Keratinocyte (primary cell): ENCODE measurements at regions not wholly inside any gene's neighbourhood (a gene's known extent, or its start where the extent isn't known, plus 50 kb on each side); places are given as distances from the start of the nearest gene placed in this dataset.

ENCODE experiments used
- DNase-seq: peaks from one replicate; pipeline ENCODE4 v3.0.0-alpha.2; 2011; ENCODE audit warnings: low read depth, missing footprints, low spot score
- FAIRE-seq: peaks from 2 replicates; lab custom pipeline; 2011; peaks lifted over from hg19 to GRCh38; lab: Jason Lieb, UNC
- H2AFZ ChIP-seq: 2 replicates; pipeline ENCODE4 v1.6.0; 2012; ENCODE audit warnings: low read length, control low read depth, inconsistent platforms; ENCODE audit not compliant: control insufficient read depth
- H3K27ac ChIP-seq: 2 replicates; pipeline ENCODE4 v1.5.1; 2011; ENCODE audit warnings: low read length; ENCODE audit not compliant: control insufficient read depth, insufficient read depth
- H3K27me3 ChIP-seq: 3 replicates; pipeline ENCODE4 v1.6.0; 2011; ENCODE audit warnings: low read length; ENCODE audit not compliant: control insufficient read depth, insufficient read depth; ENCODE audit errors: extremely low read depth
- H3K36me3 ChIP-seq, 2 experiments: 2 replicates in 1 of 2; 3 replicates in 1 of 2; pipeline ENCODE4 v1.5.1; 2011; ENCODE audit warnings: low read length in 2 of 2, mild to moderate bottlenecking in 1 of 2; ENCODE audit not compliant: control insufficient read depth in 2 of 2, insufficient read depth in 2 of 2; ENCODE audit errors: extremely low read depth in 1 of 2
- H3K4me1 ChIP-seq: 3 replicates; pipeline ENCODE4 v1.5.1; 2011; ENCODE audit warnings: low read length; ENCODE audit not compliant: control insufficient read depth, insufficient read depth; ENCODE audit errors: extremely low read depth
- H3K4me2 ChIP-seq: 3 replicates; pipeline ENCODE4 v1.6.0; 2011; ENCODE audit warnings: low read depth, low read length; ENCODE audit not compliant: control insufficient read depth, insufficient read depth; ENCODE audit errors: extremely low read depth
- H3K4me3 ChIP-seq, 3 experiments: fragments of 200-600 bp in 1 of 3; sonication (generic) in 1 of 3; 2 replicates in 2 of 3; 3 replicates in 1 of 3; pipeline ENCODE4 v1.5.1; 2011 to 2016; ENCODE audit warnings: low read length in 3 of 3, mild to moderate bottlenecking in 3 of 3, control low read depth in 2 of 3, inconsistent platforms in 1 of 3, low read depth in 1 of 3, mixed read lengths in 1 of 3, mixed run types in 1 of 3, moderate library complexity in 1 of 3; ENCODE audit not compliant: control insufficient read depth in 2 of 3, insufficient read depth in 2 of 3; ENCODE audit errors: extremely low read depth in 1 of 3
- H3K79me2 ChIP-seq: 2 replicates; pipeline ENCODE4 v1.6.0; 2012; ENCODE audit warnings: low read length; ENCODE audit not compliant: control insufficient read depth, insufficient read depth
- H3K9ac ChIP-seq: 3 replicates; pipeline ENCODE4 v1.6.0; 2011; ENCODE audit warnings: low read length; ENCODE audit not compliant: control insufficient read depth, insufficient read depth; ENCODE audit errors: extremely low read depth
- H3K9me1 ChIP-seq: 3 replicates; pipeline ENCODE4 v1.6.0; 2011; ENCODE audit warnings: low read length; ENCODE audit not compliant: control insufficient read depth, insufficient read depth; ENCODE audit errors: extremely low read depth
- H3K9me3 ChIP-seq: 2 replicates; pipeline ENCODE4 v1.5.1; 2012; ENCODE audit warnings: low read depth, low read length; ENCODE audit not compliant: control insufficient read depth
- H4K20me1 ChIP-seq: 3 replicates; pipeline ENCODE4 v1.6.0; 2011; ENCODE audit warnings: low read length; ENCODE audit not compliant: control insufficient read depth, insufficient read depth; ENCODE audit errors: extremely low read depth
- CTCF ChIP-seq, 3 experiments: IDR thresholded peaks in 1 of 3; conservative IDR thresholded peaks in 1 of 3; optimal IDR thresholded peaks in 1 of 3; 2 replicates in 2 of 3; 3 replicates in 1 of 3; pipeline versions ENCODE3 to v1.5.1; 2011; ENCODE audit warnings: low read length in 3 of 3, mild to moderate bottlenecking in 3 of 3, moderate library complexity in 2 of 3, control low read depth in 1 of 3, inconsistent platforms in 1 of 3; ENCODE audit not compliant: insufficient read depth in 2 of 3; ENCODE audit errors: extremely low read depth in 1 of 3
- EZH2 ChIP-seq: IDR thresholded peaks from one replicate; pipeline ENCODE4 v1.6.1; 2012; ENCODE audit warnings: inconsistent platforms, mild to moderate bottlenecking, low read length, moderate library complexity
- dilution Hi-C: fragments of 300-500 bp; cut with MboI; formaldehyde crosslinking; loops from one replicate; pipeline ENCODE4 v1.7.0; 2020; ENCODE audit warnings: low sequenced_read_pairs; ENCODE audit not compliant: extremely low pct_ligation_motif_present

GRCh38 chr2:104179644-104180043 lies 674.3 kb upstream of the POU3F3 start:
- H3K4me2 ChIP-seq, result no peak overlapping the region
- no peak for DNase-seq
- no peaks in the 10 kb centered on the region for H3K36me3 ChIP-seq
- FAIRE-seq, result no peak
- H3K9me3 ChIP-seq, result no peaks in the 10 kb centered on the region
- H3K27ac ChIP-seq, result no peak overlapping the region
- no peaks in the 10 kb centered on the region for H3K27me3 ChIP-seq
- no peaks in the 10 kb centered on the region for H3K9me1 ChIP-seq
- dilution Hi-C loops, result no loop called here
- H2AFZ ChIP-seq, result no peak overlapping the region
- no peak overlapping the region for H3K9ac ChIP-seq
- no peaks in the 10 kb centered on the region for H3K4me1 ChIP-seq
- TF ChIP-seq EZH2 (no peak), CTCF (optimal IDR thresholded peaks at IDR 0.05 in 1 of 3, IDR thresholded peaks at IDR 0.05 in 1 of 3, conservative IDR thresholded peaks at IDR 0.05 in 1 of 3; ENCODE audit: extremely low read depth in 1 of 3, insufficient read depth in 2 of 3, low read length in 3 of 3) (no peak)
- H4K20me1 ChIP-seq, result no peaks in the 10 kb centered on the region
- H3K79me2 ChIP-seq, result no peaks in the 10 kb centered on the region
- no peak overlapping the region for H3K4me3 ChIP-seq

GRCh38 chr2:104200533-104201168 lies 653.3 kb upstream of the POU3F3 start:
- Histone ChIP-seq H3K79me2 (no peaks in the 10 kb centered on the region), H3K4me3 (no peak overlapping the region), H3K4me2 (no peak overlapping the region), H2AFZ (no peak overlapping the region), H3K36me3 (no peaks in the 10 kb centered on the region), H3K9me1 (no peaks in the 10 kb centered on the region), H3K9ac (no peak overlapping the region), H4K20me1 (no peaks in the 10 kb centered on the region), H3K4me1 (no peaks in the 10 kb centered on the region), H3K9me3 (no peaks in the 10 kb centered on the region), H3K27me3 (no peaks in the 10 kb centered on the region), H3K27ac (no peak overlapping the region)
- TF ChIP-seq CTCF (optimal IDR thresholded peaks at IDR 0.05 in 1 of 3, IDR thresholded peaks at IDR 0.05 in 1 of 3, conservative IDR thresholded peaks at IDR 0.05 in 1 of 3; ENCODE audit: extremely low read depth in 1 of 3, insufficient read depth in 2 of 3, low read length in 3 of 3) (no peak), EZH2 (no peak)
- dilution Hi-C loops, result no loop called here
- FAIRE-seq (no peak), DNase-seq (no peak)
